NK-92 (cell line): ENCODE measurements at regions not wholly inside any gene's neighbourhood (a gene's known extent, or its start where the extent isn't known, plus 50 kb on each side); places are given as distances from the start of the nearest gene placed in this dataset.

Experiments
- DNase-seq: peaks from one replicate; lab custom pipeline; 2025; ENCODE audit not compliant: unreplicated experiment; lab: John Stamatoyannopoulos, UW

DNA sequence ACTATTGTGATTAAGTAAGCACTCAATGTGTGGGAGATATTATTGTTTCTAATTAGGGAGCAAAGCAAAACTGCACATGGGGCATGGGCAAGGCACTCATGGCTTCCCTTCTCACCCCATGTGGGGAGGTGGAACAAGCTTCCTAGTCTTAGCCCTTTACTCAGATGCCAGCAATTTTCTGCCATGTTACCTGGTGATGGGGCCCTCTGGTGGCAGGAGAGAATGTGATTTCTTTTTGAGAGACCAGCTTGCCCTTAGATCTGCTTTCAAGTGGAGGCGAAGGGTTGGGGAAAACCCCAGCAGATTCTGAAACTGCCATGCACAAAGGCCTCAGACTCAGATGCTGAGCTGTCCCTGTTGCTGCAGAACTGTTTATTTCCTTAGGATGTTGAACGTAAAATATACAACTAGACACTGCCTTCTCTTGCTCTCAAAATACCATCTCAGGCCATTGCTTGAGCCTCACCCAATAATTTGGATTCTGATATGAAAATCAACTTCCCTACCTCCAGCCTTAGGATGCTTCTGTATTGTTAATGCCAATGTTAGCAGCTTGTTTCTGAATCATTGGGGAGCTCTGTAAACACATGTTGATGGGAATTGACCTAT, 130.2 kb upstream of the TPRG1 start:
- DNase-seq = peak; percentile 29

GRCh38 chr3:189042832-189043231, 128.9 kb upstream of the TPRG1 start:
- DNase-seq = no peak

- DNase-seq = no peak
Observed at GRCh38 chr3:189049458-189050236, 122.1 kb upstream of the TPRG1 start.

DNA sequence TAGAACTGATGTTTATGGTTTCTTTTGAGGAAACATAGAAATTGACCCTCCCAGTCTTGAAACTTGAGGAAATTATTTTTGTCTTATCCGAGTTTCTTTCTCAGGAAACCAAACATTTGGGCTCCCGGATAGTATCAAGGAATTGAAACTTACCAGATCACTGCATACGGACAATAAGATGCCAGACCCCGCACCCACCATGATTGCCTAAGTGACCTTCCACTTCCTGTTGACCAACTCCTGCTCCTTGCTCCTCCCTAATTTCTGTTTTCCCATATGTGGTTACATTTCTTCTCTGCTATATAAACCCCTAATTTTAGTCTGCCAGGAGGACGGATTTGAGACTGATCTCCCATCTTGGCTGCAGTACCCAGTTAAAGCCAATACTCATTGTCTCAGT, 118.4 kb upstream of the TPRG1 start:
- no peak for DNase-seq

- no peak for DNase-seq
Observed at GRCh38 chr3:189056646-189057335, 115.0 kb upstream of the TPRG1 start.

DNA sequence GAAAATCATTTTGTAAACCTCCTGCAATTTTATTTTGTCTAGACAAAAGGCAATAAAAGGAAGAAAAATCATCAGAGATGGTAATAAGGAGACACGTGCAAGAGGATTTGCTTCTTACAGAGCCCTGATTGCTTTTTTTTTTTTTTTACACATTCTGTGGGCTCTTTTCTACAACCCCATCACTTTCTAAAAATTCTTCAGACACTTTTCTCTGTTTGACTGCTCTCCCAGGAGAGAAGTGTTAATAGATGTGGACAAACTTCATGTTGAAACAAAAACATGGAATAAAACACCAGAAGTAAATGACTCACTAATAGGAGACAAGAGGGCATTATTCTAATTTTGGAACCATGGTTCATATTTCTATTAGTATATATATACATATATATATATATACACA, 114.4 kb upstream of the TPRG1 start:
- DNase-seq = no peak

DNA sequence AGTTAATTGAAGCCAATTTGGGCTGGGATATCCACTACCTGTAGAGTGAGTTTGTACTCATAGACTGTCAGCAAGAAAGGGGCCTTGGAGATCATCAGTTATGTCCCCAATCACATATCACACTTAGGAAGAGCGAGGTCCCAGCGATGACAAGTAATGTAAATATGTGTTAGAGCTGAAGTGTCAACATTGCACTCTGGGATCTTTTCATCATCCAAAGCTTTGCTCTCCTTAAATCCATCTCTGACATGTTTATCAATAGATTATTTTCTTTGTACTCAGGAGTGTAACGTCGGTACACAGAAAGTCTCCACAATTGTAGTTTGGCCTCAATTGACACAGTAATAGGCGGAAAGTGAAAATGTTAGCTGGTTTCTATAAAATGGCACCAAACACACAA, 113.7 kb upstream of the TPRG1 start:
- no peak for DNase-seq

DNA sequence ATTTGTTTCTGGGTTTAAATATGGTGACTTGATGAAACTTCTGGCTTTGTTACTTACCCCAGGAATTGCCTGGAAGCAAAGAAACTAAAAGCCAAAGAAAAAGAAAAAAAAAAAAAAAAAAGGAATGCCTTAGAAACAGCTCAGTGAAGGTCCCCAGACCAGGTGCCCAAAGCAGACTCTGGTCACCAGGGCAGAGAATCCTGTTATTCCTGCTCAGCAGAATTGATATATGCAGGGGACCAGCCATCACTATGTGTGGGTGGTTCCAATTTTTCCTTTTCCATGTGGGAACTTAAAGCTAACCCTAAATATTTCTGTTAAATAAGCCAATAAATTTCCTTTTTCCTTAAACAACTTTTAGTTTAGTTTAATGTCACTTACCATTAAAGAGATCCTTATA, 100.8 kb upstream of the TPRG1 start:
- no peak for DNase-seq

GRCh38 chr3:189071446-189071845, 100.3 kb upstream of the TPRG1 start:
- DNase-seq = no peak

DNA sequence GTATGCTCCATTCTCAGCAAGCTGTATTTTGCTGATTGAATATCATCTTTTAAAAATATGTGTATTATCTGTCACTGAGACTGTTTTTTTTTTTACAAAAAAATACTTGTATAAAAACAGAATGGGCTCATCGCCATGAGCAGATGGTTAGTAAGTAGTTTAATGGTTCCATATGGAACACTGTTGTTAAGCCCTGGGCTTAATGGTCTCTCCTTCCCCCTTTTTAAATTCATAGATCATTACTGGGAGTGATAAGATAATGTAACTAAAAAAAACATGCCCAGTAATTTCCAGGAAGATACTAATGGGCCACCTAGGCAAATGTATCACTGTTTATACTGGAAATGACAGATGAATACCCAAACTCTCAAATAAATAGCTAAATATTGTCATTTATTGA, 95.3 kb upstream of the TPRG1 start:
- DNase-seq = no peak

DNA sequence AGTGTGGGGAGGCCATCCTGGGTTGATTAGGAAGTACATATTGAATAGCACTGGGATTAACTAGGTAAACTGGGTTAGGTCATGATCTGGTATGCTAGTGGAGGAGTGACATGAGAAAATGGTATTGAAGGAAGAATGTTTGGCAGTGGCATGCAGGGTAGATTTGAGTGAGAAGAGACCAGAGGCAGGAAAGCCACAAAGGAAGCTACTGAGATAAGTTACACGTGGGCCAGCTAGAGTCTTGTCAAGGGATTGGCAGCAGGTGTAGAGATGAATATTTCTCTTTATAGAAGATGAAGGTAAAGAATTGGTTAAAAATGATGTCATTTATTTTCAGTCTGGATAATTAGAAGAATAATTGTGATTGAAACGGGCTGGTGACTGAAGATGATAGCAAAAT, 91.0 kb upstream of the TPRG1 start:
- DNase-seq = no peak

DNA sequence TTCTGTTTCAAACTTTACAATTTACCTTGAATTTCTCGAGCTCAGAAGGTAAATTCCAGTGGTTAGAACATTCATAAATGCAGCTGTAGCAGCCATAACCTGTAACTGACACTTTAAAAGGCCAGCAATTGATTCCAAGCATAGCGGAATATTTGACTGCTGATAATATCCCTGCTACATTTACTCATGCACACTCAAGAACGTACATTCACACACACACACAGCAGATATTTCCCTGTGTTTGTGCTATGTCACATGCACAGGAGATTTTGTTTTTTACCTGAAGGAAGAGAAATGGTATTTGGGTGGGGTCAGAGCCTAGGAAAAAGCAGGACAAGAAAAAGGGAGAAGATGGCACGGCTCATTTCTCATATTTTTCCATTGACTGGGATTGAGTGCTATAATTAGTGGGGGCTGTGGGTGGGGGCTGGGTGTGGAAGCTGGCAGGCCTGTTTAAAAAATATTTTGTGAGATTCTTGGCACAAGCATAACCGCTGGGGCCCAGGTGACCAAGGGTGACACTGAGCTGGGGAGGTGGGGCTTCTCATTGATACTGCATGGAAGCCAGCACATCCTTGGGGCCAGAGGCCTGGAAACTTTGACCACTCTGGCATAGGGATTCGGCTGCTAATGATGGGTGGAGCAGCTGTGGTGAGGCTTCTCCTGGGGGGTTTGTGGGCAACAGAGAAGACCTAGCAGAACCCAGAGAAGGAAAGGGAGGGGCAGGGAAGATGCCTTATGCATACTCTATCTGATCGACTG, 88.9 kb upstream of the TPRG1 start:
- DNase-seq = no peak

DNA sequence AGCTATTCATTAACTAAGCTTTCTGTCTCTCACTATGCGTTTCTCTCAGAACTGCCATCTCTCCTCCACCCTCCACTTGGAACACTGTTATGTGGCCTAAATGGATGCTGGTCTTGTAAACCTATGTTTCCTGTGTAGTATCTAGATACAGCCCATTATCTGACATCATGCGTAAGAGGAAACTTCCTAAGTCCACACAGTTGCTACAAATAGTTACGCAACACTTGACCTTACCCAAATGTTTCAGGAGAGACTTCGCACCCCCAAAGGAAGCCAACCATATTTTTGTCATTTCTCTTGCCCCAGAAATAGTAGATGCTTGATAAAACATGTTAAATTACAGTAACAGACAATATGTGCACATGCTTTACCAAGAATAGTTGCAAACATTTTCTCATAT, 87.2 kb upstream of the TPRG1 start:
- DNase-seq = no peak

DNA sequence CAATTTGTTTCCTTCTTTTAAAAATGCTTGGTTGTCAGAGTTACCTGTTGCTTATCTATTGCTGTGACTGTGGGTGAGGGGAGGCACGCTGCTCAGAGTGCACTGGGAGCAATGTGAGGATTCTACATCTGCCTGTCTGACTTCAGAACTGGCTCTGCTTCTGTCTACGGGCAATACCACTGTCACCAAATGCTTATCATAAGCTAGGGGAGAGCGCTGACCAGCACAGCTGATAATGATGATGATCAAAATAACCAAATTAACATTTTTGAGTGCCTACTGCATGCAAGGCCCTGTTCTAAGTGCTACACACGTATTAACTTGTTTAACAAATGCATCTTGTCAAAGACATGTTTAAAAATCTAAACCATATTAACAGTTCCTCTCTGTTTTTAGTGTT, 79.2 kb upstream of the TPRG1 start:
- no peak for DNase-seq

DNA sequence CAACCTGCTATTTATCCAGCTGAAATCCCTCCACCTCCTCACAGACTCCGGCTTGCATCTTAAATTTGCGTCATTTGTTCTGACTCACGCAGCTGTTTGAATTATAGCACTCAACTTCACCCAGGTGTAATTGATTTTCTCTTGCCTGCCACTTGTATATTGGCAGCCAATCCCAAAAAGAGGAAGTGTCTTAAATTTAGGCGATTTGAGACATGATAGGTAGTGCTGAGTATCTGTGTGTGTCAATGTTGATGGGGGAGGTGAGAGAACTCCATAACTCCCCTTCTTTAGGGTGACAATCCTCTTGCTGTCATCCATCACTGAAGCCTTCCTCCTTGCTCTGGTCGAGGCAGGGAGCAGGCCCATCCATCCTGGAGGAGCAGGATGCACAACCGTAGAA, 77.2 kb upstream of the TPRG1 start:
- no peak for DNase-seq

DNA sequence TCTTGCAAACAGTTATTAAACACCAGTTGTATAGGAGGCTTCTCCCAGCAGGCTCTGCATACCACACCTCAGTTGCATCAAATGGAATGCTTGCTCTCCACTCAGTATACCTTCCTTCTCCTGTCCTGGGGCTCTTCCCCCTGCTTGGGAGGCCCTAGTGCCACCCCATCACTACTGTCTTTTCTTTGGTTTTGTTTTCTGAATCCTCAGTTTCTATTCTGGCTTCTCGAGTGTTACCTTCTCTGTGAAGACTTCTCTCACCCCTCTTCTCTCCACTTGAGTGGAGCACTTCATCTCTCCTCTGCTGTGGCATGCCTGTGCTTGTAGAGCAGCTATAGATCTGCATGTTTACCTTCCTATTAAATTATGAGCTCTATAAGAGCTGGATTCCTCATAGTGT, 75.7 kb upstream of the TPRG1 start:
- DNase-seq = no peak

DNA sequence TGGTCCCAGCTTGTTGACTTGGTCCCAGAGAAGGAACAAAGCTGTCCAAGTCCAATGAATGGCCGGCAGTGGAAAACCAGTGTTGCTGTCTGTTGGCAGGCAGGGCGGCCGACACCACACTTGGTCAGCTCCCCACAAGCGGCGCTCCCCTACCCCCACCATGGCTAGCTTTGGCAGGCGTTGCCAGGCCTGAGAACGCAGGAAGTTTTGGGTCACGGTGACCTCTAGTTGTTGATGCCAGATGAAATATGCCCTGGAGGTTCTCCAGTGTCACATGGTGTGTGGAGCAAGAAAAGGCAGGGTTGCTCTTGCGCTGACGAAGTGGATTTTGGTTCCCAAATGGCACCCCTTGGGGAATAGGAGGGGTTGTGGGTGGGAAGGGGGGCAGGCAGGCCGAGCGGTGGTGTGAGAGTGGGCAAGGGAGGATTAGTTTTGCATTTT, 72.7 kb upstream of the TPRG1 start:
- DNase-seq = no peak

DNA sequence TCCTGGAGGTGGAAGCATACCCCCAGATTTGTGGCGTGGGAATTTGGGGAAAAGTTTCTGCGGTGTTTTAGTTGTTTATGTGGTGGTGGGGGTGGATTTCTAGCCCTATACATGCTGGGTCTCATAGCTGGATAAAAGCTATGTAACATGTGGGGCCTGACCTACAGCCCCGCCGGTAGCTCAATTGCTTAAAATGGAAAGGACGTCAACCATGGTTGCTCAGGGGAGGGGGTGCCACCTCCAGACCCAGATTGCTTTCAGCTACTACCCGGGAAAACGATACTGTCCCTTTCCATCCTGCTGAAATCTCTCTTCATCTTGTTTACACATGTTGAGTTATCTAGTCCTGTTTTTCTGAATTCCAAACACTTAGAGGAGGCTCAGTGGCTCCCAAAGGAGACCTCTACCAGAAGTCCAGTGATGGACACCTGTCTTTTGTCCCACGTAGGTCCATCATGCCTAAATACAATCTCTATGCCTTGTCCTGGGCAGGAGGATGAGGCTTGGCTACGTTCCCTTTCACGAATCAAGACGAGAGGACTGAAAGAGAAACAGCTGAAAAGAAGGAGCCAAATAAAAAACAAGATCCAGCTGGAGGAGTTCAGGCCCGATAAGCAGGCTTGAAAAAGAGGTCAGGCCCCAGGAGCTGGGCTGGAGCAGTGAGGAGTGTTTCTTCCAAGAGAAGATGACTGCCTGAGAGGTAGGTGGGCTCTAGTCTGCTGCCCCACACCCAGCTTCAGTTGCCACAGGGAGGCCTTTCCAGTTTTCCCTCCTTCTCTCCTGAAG, 72.1 kb upstream of the TPRG1 start:
- DNase-seq = no peak

DNA sequence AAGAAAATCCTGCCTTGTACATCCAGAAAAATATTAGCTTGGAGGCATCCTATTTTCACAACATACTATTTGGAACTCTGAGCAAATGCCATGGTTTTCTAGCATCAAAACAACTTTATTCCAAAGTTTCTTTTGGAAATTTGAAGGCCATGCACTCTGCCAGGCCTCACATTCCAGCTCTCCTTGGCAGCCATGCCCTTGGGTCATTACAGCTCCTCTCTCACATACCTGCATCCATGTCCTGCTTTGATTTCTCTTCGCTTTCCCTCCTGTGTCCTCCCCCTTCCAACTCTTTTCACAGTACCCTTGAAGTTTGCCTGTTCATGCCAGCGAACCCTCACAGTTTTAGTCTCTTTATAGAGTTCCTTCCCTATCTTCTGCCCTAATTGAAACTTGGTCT, 70.9 kb upstream of the TPRG1 start:
- no peak for DNase-seq

DNA sequence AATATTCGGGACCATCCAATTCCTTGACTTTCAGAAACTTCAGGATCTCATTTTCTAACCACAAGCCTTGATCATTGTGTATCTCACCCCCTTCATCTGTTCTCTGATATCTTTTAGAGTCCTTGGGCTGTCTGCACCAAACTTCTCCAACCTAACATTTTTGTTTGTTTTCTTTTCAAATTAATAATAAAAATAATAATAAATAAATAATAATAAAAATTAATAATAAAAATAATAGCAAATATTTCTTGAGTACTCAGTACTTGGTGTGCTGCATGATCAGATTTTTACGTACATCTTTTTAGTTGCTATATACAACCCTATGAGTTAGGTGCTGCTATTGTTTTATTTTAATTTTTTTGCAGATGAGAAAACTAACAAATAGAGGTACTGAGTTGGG, 70.2 kb upstream of the TPRG1 start:
- no peak for DNase-seq

DNA sequence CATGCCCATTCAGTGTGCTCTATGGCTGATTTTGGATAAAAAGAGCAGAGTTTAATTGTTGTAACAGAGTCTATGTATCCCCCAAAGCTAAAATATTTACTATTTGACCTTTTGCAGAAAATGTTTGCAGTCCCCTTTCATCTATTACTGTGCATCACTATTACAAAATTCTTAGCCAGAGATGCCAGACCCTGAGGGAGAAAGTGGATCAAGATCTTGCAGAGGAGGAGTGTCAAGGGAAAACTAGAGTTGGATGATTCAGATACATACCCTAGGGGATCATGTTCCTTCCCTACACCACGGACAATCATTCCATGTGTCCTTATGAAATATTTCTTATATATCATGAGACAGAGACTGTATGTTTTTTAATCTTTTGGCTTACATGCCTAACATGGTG, 68.6 kb upstream of the TPRG1 start:
- DNase-seq = no peak
